HG03175 (cell line): ENCODE measurements at regions not wholly inside any gene's neighbourhood (a gene's known extent, or its start where the extent isn't known, plus 50 kb on each side); places are given as distances from the start of the nearest gene placed in this dataset.
"Not testable (repeated sequence)": the region's sequence is repeated elsewhere in the genome, so short reads cannot be mapped to it uniquely, and the experiment has no call there.

Experiments used
- ATAC-seq: cut with Tn5 transposase; IDR thresholded peaks from one replicate; pipeline ENCODE4 v1.9.1; 2021; ENCODE audit warnings: mild to moderate bottlenecking, moderate library complexity; ENCODE audit not compliant: unreplicated experiment

GRCh38 chr1:166488327-166488726, 321.5 kb upstream of the FAM78B start:
- ATAC-seq, result no peak

- ATAC-seq, result no peak
Measured at GRCh38 chr1:166489356-166489669, 322.5 kb upstream of the FAM78B start.

GRCh38 chr1:166489670-166490436, 323.1 kb upstream of the FAM78B start:
- ATAC-seq, result peak; percentile 86

GRCh38 chr1:166490437-166490991, 323.7 kb upstream of the FAM78B start:
- no peak for ATAC-seq

- not testable (repeated sequence) for ATAC-seq
Measured at GRCh38 chr1:166493765-166494164, 327.0 kb upstream of the FAM78B start.

- no peak for ATAC-seq
Measured at GRCh38 chr1:166507347-166507746, 331.9 kb upstream of the POGK start.

- ATAC-seq, result no peak
Measured at GRCh38 chr1:166511761-166512160, 327.5 kb upstream of the POGK start.

GRCh38 chr1:166514067-166514466, 325.2 kb upstream of the POGK start:
- no peak for ATAC-seq

GRCh38 chr1:166527752-166528151, 311.5 kb upstream of the POGK start:
- no peak for ATAC-seq

GRCh38 chr1:166538646-166539045, 300.6 kb upstream of the POGK start:
- ATAC-seq, result no peak

- ATAC-seq, result no peak
Measured at GRCh38 chr1:166544036-166544435, 295.2 kb upstream of the POGK start.

GRCh38 chr1:166544561-166544960, 294.7 kb upstream of the POGK start:
- no peak for ATAC-seq

- ATAC-seq, result no peak
Measured at GRCh38 chr1:166552706-166553105, 286.6 kb upstream of the POGK start.

GRCh38 chr1:166570954-166571353, 268.3 kb upstream of the POGK start:
- ATAC-seq, result no peak

- ATAC-seq, result no peak
Measured at GRCh38 chr1:166573199-166573598, 266.1 kb upstream of the POGK start.

GRCh38 chr1:166579557-166580501, 259.4 kb upstream of the POGK start:
- no peak for ATAC-seq

GRCh38 chr1:166588741-166589140, 250.5 kb upstream of the POGK start:
- ATAC-seq, result no peak

GRCh38 chr1:166590161-166590560, 249.1 kb upstream of the POGK start:
- ATAC-seq, result no peak

- ATAC-seq, result no peak
Measured at GRCh38 chr1:166594646-166595045, 244.6 kb upstream of the POGK start.

GRCh38 chr1:166597516-166597915, 241.8 kb upstream of the POGK start:
- no peak for ATAC-seq

- no peak for ATAC-seq
Measured at GRCh38 chr1:166600574-166600973, 238.7 kb upstream of the POGK start.
